Liver (tissue), 3 donors: ENCODE measurements at regions not wholly inside any gene's neighbourhood (a gene's known extent, or its start where the extent isn't known, plus 50 kb on each side); places are given as distances from the start of the nearest gene placed in this dataset.

Source experiments
- ATF3 ChIP-seq: IDR thresholded peaks from 2 replicates; pipeline ENCODE4 v1.6.1; 2016; ENCODE audit warnings: antibody characterized with exemption
- CTCF ChIP-seq: fragments of 150-350 bp; IDR thresholded peaks from 2 replicates; pipeline ENCODE4 v1.5.1; 2017; ENCODE audit warnings: improper control_type of control experiment, low read depth, low read length; ENCODE audit not compliant: missing input control
- GABPA ChIP-seq, 2 donors: IDR thresholded peaks in 1 of 2; conservative IDR thresholded peaks in 1 of 2; 2 replicates each; pipeline ENCODE4 v1.6.1; 2016; ENCODE audit warnings: antibody characterized with exemption in 2 of 2, mild to moderate bottlenecking in 1 of 2, moderate library complexity in 1 of 2
- HNF4A ChIP-seq, 2 donors: conservative IDR thresholded peaks; 2 replicates each; pipeline ENCODE4 v1.6.1; 2016; ENCODE audit warnings: antibody characterized with exemption in 2 of 2, mild to moderate bottlenecking in 2 of 2
- JUND ChIP-seq, 2 donors: IDR thresholded peaks; 2 replicates each; pipeline ENCODE4 v1.6.1; 2016; ENCODE audit warnings: antibody characterized with exemption in 2 of 2
- MAX ChIP-seq: IDR thresholded peaks from 2 replicates; pipeline ENCODE4 v1.6.1; 2016; ENCODE audit warnings: antibody characterized with exemption
- RAD21 ChIP-seq, 2 donors: IDR thresholded peaks; 2 replicates each; pipeline ENCODE4 v1.6.1; 2016; ENCODE audit warnings: antibody characterized with exemption in 2 of 2, mild to moderate bottlenecking in 2 of 2
- REST ChIP-seq: IDR thresholded peaks from 2 replicates; pipeline ENCODE4 v1.6.1; 2016; ENCODE audit warnings: antibody characterized with exemption, mild to moderate bottlenecking
- SP1 ChIP-seq: IDR thresholded peaks from 2 replicates; pipeline ENCODE4 v1.6.1; 2018; ENCODE audit warnings: antibody characterized with exemption, mild to moderate bottlenecking
- TAF1 ChIP-seq: conservative IDR thresholded peaks from 2 replicates; pipeline ENCODE4 v1.6.1; 2016; ENCODE audit warnings: antibody characterized with exemption, mild to moderate bottlenecking
- YY1 ChIP-seq: IDR thresholded peaks from 2 replicates; pipeline ENCODE4 v1.6.1; 2016; ENCODE audit warnings: antibody characterized with exemption, mild to moderate bottlenecking
- donor health status: healthy.
- donor health status: healthy.

GRCh38 chr13:106336668-106337067, 198.8 kb downstream of the EFNB2 start:
- no peak for TF ChIP-seq REST
- TF ChIP-seq TAF1: no peak
- no peak for TF ChIP-seq CTCF
- TF ChIP-seq RAD21 (IDR thresholded peaks at IDR 0.05): no peak
- no peak for TF ChIP-seq HNF4A (conservative IDR thresholded peaks at IDR 0.05)
- no peak for TF ChIP-seq SP1
- TF ChIP-seq MAX: no peak
- TF ChIP-seq YY1: no peak
- no peak for TF ChIP-seq GABPA (IDR thresholded peaks at IDR 0.05 in 1 of 2, conservative IDR thresholded peaks at IDR 0.05 in 1 of 2)
- no peak for TF ChIP-seq JUND (IDR thresholded peaks at IDR 0.05)
- TF ChIP-seq ATF3: no peak
